ENCODE measurements at regions not wholly inside any gene's neighbourhood (a gene's known extent, or its start where the extent isn't known, plus 50 kb on each side); places are given as distances from the start of the nearest gene placed in this dataset.
A peak's percentile ranks its signal among the peaks of the same experiment; 100 is the strongest.

DNA sequence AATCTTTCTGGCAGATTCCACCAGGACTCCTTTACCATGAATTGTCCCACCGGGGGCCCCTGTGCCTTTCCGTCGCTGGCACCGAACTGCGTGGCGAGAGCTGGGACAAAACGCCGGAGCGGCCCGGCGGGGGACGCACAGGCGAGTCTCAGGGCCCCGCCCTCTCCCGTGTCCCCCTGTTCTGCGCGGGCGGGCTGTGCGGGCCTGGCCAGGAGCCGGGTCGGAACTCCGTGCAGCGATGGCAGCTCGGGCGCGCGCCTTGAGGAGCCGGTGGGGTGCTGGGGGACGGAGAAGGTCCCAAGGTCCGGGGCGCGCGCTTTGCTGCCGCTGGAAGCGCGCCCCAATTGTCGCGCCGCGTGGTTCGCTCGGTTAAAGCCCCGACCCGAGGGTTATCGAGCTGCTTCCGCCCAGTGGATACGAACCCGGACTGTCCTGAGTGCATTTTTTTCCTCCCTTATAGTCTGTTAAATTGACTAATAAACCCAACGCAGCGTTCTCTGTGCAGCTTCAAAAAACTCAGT lies 125.3 kb downstream of the TMEM174 start:
- Histone ChIP-seq H3K27ac (ENCODE audit: insufficient read length, low read depth, low read length) (no peak overlapping the region), H3K27me3 (ENCODE audit: insufficient read depth, low read length) (peaks cover 74% of the 10 kb centered on the region), H4K5ac (ENCODE audit: insufficient read length, low read depth, low read length) (no peak overlapping the region), H4K8ac (replicated peaks; ENCODE audit: insufficient read length, low read depth, low read length) (no peak overlapping the region), H4K91ac (ENCODE audit: insufficient read length, low read depth, low read length) (no peak overlapping the region), H2AFZ (ENCODE audit: low read length) (no peak overlapping the region), H2BK120ac (ENCODE audit: low read depth, low read length, poor library complexity, severe bottlenecking) (no peak overlapping the region), H3K79me1 (ENCODE audit: insufficient read depth, low read depth, low read length, poor library complexity, severe bottlenecking) (no peaks in the 10 kb centered on the region), H3K9me3 (ENCODE audit: control insufficient read depth, low read depth, low read length) (no peaks in the 10 kb centered on the region), H3K4me2 (ENCODE audit: insufficient read depth, insufficient read length, low read length) (peak overlapping the region; percentile 58), H2AK5ac (ENCODE audit: insufficient read length, low read length) (no peak overlapping the region), H4K20me1 (ENCODE audit: control insufficient read depth, insufficient read depth, insufficient read length) (no peaks in the 10 kb centered on the region), H2BK20ac (ENCODE audit: low read depth, low read length, poor library complexity, severe bottlenecking) (no peak overlapping the region), H3K23me2 (ENCODE audit: insufficient read length, low read depth, low read length, poor library complexity, severe bottlenecking) (peaks cover 10% of the 10 kb centered on the region), H2BK12ac (ENCODE audit: insufficient read length, low read depth, low read length) (no peak overlapping the region), H3T11ph (ENCODE audit: low read length) (no peak overlapping the region), H3K79me2 (ENCODE audit: insufficient read depth, low read length) (no peaks in the 10 kb centered on the region), H2BK15ac (ENCODE audit: low read depth, low read length) (no peak overlapping the region), H3K23ac (ENCODE audit: insufficient read length, low read depth, low read length) (no peak overlapping the region), H3K56ac (ENCODE audit: insufficient read length, low read depth, low read length) (no peak overlapping the region), H2BK5ac (ENCODE audit: insufficient read length, low read length) (no peak overlapping the region), H3K4me1 (ENCODE audit: insufficient read depth, low read length) (no peaks in the 10 kb centered on the region), H3K9ac (ENCODE audit: extremely low read depth, insufficient read length, low read length) (no peak overlapping the region), H3K14ac (ENCODE audit: insufficient read depth, low read length) (no peak overlapping the region), H3K18ac (ENCODE audit: insufficient read length, low read depth, low read length) (no peak overlapping the region), H3K4ac (ENCODE audit: low read depth, low read length) (no peak overlapping the region)
- H3K27me3 Mint-ChIP-seq (ENCODE audit: low read depth) = peaks cover 100% of the 10 kb centered on the region
- no peak overlapping the region; a peak in 1 of 7 replicates for H3K27ac Mint-ChIP-seq
- H3K36me3 Mint-ChIP-seq (ENCODE audit: insufficient read depth in 1 of 3, low read depth in 3 of 3) = no peaks in the 10 kb centered on the region; a peak in 2 of 7 replicates
- no peak for DNase-seq
- peaks cover 35 to 50% of the 10 kb centered on the region in 2 experiments for H3K4me1 Mint-ChIP-seq
- H3K9me3 Mint-ChIP-seq = peaks cover 2 to 3% of the 10 kb centered on the region in 2 experiments; a peak in 1 of 5 replicates
- TF ChIP-seq, protein P1, sequence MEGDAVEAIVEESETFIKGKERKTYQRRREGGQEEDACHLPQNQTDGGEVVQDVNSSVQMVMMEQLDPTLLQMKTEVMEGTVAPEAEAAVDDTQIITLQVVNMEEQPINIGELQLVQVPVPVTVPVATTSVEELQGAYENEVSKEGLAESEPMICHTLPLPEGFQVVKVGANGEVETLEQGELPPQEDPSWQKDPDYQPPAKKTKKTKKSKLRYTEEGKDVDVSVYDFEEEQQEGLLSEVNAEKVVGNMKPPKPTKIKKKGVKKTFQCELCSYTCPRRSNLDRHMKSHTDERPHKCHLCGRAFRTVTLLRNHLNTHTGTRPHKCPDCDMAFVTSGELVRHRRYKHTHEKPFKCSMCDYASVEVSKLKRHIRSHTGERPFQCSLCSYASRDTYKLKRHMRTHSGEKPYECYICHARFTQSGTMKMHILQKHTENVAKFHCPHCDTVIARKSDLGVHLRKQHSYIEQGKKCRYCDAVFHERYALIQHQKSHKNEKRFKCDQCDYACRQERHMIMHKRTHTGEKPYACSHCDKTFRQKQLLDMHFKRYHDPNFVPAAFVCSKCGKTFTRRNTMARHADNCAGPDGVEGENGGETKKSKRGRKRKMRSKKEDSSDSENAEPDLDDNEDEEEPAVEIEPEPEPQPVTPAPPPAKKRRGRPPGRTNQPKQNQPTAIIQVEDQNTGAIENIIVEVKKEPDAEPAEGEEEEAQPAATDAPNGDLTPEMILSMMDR (conservative IDR thresholded peaks at IDR 0.05) = no peak
- no CpG with 5 or more reads among the region's 50 CpGs for WGBS (ENCODE audit: extremely low coverage, insufficient read length, low lambda C conversion rate)
- peak overlapping the region; percentile 42 to 73 for H3K4me3 Mint-ChIP-seq

Data from H9 (cell line).